Lower leg skin (tissue), 3 donors: ENCODE measurements at regions not wholly inside any gene's neighbourhood (a gene's known extent, or its start where the extent isn't known, plus 50 kb on each side); places are given as distances from the start of the nearest gene placed in this dataset.

ENCODE experiments used
- POLR2A ChIP-seq, 2 donors: fragments of 450-650 bp; IDR thresholded peaks; one replicate each; pipeline ENCODE4 v1.6.1; 2016 to 2017; ENCODE audit warnings: antibody characterized with exemption in 2 of 2, mild to moderate bottlenecking in 1 of 2, moderate library complexity in 1 of 2
- TF ChIP-seq, protein P1 (sequence below), 3 donors: fragments of 450-650 bp; IDR thresholded peaks; one replicate each; pipeline ENCODE4 v1.5.1; 2016; ENCODE audit warnings: antibody characterized with exemption in 3 of 3, mild to moderate bottlenecking in 3 of 3, moderate library complexity in 2 of 3

DNA sequence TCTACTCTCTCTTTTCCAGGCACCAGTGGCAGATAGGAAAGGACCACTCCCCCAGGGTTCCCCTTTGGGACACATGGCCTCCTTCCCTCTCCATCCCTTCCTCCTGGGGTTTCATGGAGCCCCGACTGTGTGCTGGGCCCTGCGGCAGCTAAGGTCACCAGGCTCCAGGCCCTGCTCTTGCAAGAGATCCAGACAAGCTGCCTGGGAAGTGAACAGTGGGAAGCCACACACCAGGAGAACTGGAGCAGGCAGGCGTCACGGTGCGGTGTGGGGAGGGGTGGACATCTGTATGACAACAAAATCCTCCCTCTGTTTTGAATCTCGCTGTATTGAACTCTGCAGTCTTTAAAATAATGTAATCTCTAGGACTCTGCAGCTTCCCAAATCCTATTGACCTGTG is 330.1 kb downstream of the UQCRFS1 start:
- TF ChIP-seq, protein P1, sequence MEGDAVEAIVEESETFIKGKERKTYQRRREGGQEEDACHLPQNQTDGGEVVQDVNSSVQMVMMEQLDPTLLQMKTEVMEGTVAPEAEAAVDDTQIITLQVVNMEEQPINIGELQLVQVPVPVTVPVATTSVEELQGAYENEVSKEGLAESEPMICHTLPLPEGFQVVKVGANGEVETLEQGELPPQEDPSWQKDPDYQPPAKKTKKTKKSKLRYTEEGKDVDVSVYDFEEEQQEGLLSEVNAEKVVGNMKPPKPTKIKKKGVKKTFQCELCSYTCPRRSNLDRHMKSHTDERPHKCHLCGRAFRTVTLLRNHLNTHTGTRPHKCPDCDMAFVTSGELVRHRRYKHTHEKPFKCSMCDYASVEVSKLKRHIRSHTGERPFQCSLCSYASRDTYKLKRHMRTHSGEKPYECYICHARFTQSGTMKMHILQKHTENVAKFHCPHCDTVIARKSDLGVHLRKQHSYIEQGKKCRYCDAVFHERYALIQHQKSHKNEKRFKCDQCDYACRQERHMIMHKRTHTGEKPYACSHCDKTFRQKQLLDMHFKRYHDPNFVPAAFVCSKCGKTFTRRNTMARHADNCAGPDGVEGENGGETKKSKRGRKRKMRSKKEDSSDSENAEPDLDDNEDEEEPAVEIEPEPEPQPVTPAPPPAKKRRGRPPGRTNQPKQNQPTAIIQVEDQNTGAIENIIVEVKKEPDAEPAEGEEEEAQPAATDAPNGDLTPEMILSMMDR (IDR thresholded peaks at IDR 0.05) = no peak
- no peak for TF ChIP-seq POLR2A (IDR thresholded peaks at IDR 0.05)
